GM21786 (cell line): ENCODE measurements at regions not wholly inside any gene's neighbourhood (a gene's known extent, or its start where the extent isn't known, plus 50 kb on each side); places are given as distances from the start of the nearest gene placed in this dataset.

ENCODE experiments used
- ATAC-seq: cut with Tn5 transposase; IDR thresholded peaks from one replicate; pipeline ENCODE4 v1.9.1; 2021; ENCODE audit not compliant: unreplicated experiment

- no peak for ATAC-seq
Observed at GRCh38 chr3:59115364-59116232, 65.8 kb upstream of the CFAP20DC start.

DNA sequence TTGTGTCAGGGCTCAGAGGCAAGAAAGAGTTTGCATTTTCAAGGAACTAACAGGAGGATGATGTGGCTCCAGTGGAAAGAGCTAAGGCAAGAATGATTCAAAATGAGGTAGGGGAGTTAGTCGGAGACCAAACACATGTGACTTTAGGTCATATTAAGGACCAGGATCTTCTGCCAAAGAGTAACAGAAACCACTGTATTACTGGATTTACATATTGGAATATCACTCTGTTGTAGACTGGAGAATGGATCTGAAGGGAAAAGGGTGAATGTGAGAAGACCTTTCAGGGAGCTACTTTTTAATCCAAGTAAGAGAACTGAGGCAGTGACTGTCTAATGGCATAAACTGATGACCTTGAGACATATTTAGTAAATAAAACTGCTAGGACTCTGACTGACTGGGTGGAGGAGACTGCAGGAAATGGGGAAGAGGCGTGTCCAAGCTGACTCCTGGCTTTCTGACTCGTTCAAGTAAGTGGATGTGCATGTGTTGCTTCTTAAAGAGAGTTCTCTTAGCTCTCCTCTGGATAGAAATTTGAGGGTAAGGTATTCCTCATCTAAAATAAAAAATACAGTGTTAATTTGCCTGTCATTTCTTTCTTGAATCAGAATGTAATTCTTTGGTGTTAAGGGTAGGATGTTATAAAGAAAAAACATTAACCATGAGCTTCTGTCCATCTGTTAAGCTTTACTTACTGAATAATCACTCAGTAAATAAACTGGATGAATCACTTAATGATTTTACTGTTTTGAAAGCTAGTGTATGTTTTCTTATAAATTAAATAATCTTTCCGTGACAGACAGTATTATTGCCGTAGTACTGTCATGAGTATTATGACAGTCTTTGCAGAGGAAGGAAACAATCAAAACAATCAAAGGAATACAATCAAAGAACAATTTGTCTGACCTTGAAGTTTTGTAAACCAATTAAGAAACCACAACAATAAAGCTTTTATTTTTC is 58.3 kb upstream of the CFAP20DC start:
- ATAC-seq: no peak

DNA sequence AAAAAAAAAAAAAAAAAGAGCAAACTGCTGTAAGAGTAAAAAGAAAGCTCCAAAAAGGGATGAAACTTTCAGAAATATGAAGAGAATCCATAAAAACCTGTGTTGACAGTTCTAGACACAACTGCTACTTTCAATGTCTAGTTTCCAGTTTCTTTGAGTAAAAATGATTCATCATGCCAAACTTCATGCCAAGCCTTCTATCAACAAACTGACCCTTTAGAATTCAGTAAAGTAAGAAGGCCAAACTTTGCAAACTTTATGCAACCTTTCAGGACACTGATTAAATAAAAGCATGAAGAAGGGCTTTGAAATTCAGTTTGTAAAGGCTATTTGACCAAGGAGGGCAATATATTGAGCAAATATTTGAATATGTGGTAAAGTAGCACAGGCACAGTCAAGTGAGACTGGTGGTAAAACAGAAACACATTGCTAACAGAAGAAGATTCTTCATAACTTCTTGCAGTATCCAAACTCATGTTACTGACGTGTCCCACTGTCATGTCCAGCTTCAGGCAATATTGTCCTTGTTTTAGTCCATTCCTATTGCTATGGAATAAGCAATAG is 56.3 kb upstream of the CFAP20DC start:
- ATAC-seq: no peak

DNA sequence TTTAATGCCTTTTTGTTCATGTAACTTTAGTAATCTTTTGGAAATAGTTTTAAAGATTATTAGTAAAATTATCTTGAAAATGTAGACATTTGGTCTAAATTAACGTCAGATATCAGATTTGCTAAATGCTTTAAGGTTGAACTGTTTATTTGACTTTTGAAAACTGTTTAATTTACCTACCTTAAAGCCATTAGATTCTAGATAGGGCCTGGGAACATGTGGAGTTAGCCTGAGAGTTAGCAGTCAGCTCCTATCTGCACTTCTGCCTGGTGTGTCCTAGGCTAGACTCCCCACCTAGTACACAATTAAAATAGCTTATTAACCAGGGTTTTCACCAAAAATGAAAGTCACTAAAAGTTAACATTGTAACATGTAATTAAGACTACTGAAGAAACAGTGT is 53.7 kb upstream of the CFAP20DC start:
- no peak for ATAC-seq

- ATAC-seq: no peak
Observed at GRCh38 chr3:59101231-59101736, 51.5 kb upstream of the CFAP20DC start.
